NCI-H2029 (cell line): ENCODE measurements at regions not wholly inside any gene's neighbourhood (a gene's known extent, or its start where the extent isn't known, plus 50 kb on each side); places are given as distances from the start of the nearest gene placed in this dataset.
"Not testable (repeated sequence)": the region's sequence is repeated elsewhere in the genome, so short reads cannot be mapped to it uniquely, and the experiment has no call there.

Source experiments
- DNase-seq: peaks from one replicate; lab custom pipeline; 2025; lab: John Stamatoyannopoulos, UW

GRCh38 chr5:174916227-174916626, 191.8 kb downstream of the MSX2 start:
- no peak for DNase-seq

- no peak for DNase-seq
Observed at GRCh38 chr5:174911118-174911517, 186.7 kb downstream of the MSX2 start.

- peak; percentile 34 for DNase-seq
Observed at GRCh38 chr5:174910245-174910737, 185.9 kb downstream of the MSX2 start.

GRCh38 chr5:174903172-174903732, 178.9 kb downstream of the MSX2 start:
- no peak for DNase-seq

GRCh38 chr5:174901336-174901735, 177.0 kb downstream of the MSX2 start:
- DNase-seq = no peak

- DNase-seq = no peak
Observed at GRCh38 chr5:174900240-174900865, 176.0 kb downstream of the MSX2 start.

- no peak for DNase-seq
Observed at GRCh38 chr5:174897281-174897950, 173.0 kb downstream of the MSX2 start.

GRCh38 chr5:174895360-174895759, 171.0 kb downstream of the MSX2 start:
- no peak for DNase-seq

- DNase-seq = no peak
Observed at GRCh38 chr5:174892742-174893141, 168.4 kb downstream of the MSX2 start.

- not testable (repeated sequence) for DNase-seq
Observed at GRCh38 chr5:174880412-174881200, 156.2 kb downstream of the MSX2 start.

GRCh38 chr5:174877987-174878386, 153.6 kb downstream of the MSX2 start:
- no peak for DNase-seq

- DNase-seq = no peak
Observed at GRCh38 chr5:174872271-174872670, 147.9 kb downstream of the MSX2 start.

- no peak for DNase-seq
Observed at GRCh38 chr5:174852143-174852542, 127.8 kb downstream of the MSX2 start.

GRCh38 chr5:174850565-174851169, 126.3 kb downstream of the MSX2 start:
- DNase-seq = no peak

- DNase-seq = no peak
Observed at GRCh38 chr5:174849426-174849825, 125.0 kb downstream of the MSX2 start.

- no peak for DNase-seq
Observed at GRCh38 chr5:174844971-174845370, 120.6 kb downstream of the MSX2 start.

GRCh38 chr5:174843263-174844250, 119.2 kb downstream of the MSX2 start:
- no peak for DNase-seq

- no peak for DNase-seq
Observed at GRCh38 chr5:174840435-174840834, 116.1 kb downstream of the MSX2 start.

- DNase-seq = no peak
Observed at GRCh38 chr5:174839196-174839595, 114.8 kb downstream of the MSX2 start.

- no peak for DNase-seq
Observed at GRCh38 chr5:174837919-174838902, 113.8 kb downstream of the MSX2 start.
